Glutamatergic neuron (in vitro differentiated cells): ENCODE measurements at regions not wholly inside any gene's neighbourhood (a gene's known extent, or its start where the extent isn't known, plus 50 kb on each side); places are given as distances from the start of the nearest gene placed in this dataset.

Experiments used
- DNase-seq: peaks from one replicate; pipeline ENCODE4 v3.0.0; 2022
- H3K27ac Mint-ChIP-seq: one replicate; pipeline ENCODE4 v1.8.0; 2020; ENCODE audit warnings: mild to moderate bottlenecking, mixed read lengths, inconsistent platforms; ENCODE audit not compliant: unreplicated experiment
- H3K27me3 Mint-ChIP-seq: one replicate; pipeline ENCODE4 v1.8.0; 2020; ENCODE audit warnings: mild to moderate bottlenecking, moderate library complexity, mixed read lengths, inconsistent platforms; ENCODE audit not compliant: unreplicated experiment
- H3K36me3 Mint-ChIP-seq: one replicate; pipeline ENCODE4 v1.8.0; 2020; ENCODE audit warnings: mild to moderate bottlenecking, mixed read lengths, inconsistent platforms; ENCODE audit not compliant: unreplicated experiment
- H3K4me1 Mint-ChIP-seq: one replicate; pipeline ENCODE4 v1.8.0; 2020; ENCODE audit warnings: mild to moderate bottlenecking, low read depth, mixed read lengths, inconsistent platforms; ENCODE audit not compliant: unreplicated experiment
- H3K4me3 Mint-ChIP-seq: one replicate; pipeline ENCODE4 v1.8.0; 2020; ENCODE audit warnings: mild to moderate bottlenecking, mixed read lengths, inconsistent platforms; ENCODE audit not compliant: unreplicated experiment
- H3K9me3 Mint-ChIP-seq: one replicate; pipeline ENCODE4 v1.8.0; 2020; ENCODE audit warnings: mild to moderate bottlenecking, moderate library complexity, mixed read lengths, inconsistent platforms; ENCODE audit not compliant: unreplicated experiment
- TF ChIP-seq, protein P1 (sequence below): fragments of 200-600 bp; sonication (generic); IDR thresholded peaks from one replicate; pipeline ENCODE4 v1.5.0; 2021; ENCODE audit not compliant: partially characterized antibody, unreplicated experiment

DNA sequence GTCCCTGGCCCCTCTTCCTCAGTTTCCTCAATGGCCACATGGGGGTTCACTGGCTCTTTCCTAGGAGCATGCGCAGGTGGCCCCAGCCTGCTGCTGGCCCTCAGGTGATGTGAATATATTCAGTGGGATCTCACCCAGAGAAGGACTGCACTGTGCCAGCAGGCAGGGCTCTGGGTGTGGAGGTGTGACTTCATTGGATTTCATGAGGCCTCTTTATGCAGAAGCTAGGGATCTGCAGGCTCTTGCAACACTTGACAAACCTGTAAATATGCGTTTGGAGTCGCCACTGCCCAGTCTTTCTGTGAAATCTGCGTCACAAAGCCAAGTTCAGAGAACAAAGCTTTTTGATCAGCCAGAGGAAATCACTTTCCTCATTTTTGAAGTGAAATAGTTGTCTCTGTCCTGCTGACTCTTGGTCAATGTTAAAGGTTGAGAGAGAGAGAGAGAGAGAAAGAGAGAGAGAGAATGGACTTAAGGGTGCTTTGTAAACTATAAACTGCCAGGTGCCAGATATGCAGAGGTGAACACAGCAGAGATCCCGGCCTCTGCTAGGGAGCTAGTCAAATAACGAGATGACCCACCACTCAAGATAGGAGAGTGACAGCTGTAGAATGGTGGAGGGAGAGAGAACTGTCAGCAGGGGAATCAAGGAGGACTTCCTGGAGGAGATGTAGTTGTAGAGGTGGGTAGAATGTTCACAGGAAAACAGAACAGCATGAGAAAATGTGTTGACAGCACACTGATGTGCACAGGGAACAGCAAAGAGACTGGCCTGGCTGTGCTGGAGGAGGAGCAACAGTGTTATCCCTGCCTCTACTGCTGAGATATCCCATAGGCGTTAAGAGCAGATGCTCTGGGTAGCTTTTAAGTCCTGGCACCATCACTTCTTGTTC lies 167.0 kb upstream of the ZNF618 start:
- peaks cover 12% of the 10 kb centered on the region for H3K9me3 Mint-ChIP-seq
- no peaks in the 10 kb centered on the region for H3K4me1 Mint-ChIP-seq
- peaks cover 4% of the 10 kb centered on the region for H3K36me3 Mint-ChIP-seq
- H3K27ac Mint-ChIP-seq: no peak overlapping the region
- H3K4me3 Mint-ChIP-seq: no peak overlapping the region
- TF ChIP-seq, protein P1, sequence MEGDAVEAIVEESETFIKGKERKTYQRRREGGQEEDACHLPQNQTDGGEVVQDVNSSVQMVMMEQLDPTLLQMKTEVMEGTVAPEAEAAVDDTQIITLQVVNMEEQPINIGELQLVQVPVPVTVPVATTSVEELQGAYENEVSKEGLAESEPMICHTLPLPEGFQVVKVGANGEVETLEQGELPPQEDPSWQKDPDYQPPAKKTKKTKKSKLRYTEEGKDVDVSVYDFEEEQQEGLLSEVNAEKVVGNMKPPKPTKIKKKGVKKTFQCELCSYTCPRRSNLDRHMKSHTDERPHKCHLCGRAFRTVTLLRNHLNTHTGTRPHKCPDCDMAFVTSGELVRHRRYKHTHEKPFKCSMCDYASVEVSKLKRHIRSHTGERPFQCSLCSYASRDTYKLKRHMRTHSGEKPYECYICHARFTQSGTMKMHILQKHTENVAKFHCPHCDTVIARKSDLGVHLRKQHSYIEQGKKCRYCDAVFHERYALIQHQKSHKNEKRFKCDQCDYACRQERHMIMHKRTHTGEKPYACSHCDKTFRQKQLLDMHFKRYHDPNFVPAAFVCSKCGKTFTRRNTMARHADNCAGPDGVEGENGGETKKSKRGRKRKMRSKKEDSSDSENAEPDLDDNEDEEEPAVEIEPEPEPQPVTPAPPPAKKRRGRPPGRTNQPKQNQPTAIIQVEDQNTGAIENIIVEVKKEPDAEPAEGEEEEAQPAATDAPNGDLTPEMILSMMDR: no peak
- H3K27me3 Mint-ChIP-seq: peaks cover 3% of the 10 kb centered on the region
- no peak for DNase-seq

DNA sequence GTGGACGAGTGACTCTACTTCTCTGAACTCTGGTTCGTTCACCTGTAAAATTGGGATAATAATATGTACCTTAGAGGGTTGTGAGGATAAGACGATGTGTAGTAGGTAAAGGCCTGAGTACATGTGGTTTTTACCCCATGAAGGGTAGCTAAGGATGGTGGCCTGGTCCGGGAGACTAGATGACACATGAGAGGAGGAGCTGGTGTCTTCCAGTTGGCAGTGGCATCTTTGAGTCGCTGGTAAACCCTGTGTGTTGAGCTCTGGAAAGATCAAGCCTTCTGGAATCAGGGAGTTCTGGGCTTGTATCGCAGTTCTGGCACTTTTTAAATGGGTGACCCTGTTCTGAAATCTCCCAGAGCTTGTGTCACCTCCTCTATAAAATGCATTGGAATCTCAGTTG lies 166.4 kb upstream of the ZNF618 start:
- H3K36me3 Mint-ChIP-seq: peaks cover 4% of the 10 kb centered on the region
- no peak overlapping the region for H3K27ac Mint-ChIP-seq
- peaks cover 12% of the 10 kb centered on the region for H3K9me3 Mint-ChIP-seq
- TF ChIP-seq, protein P1: no peak
- H3K4me1 Mint-ChIP-seq: no peaks in the 10 kb centered on the region
- peaks cover 3% of the 10 kb centered on the region for H3K27me3 Mint-ChIP-seq
- DNase-seq: no peak
- no peak overlapping the region for H3K4me3 Mint-ChIP-seq

DNA sequence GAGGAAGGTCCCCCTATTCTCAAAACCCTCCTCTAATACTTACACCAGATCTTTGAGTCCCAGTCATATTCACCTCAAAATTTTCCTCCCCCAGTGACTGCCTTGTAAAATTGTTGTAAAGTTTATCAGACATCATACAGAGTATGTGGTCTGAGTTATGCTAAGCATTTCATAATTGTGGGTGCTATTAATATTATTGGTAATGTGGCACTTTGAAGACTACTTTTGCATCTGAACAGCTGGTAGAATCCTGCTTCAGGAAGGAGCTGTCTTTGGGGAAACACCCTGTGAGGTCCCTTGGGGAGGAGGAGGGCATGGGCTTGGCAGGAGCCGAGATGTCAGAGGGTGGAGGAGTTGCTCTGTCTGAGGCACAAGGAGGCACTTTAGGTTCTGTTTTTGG lies 164.9 kb upstream of the ZNF618 start:
- Mint-ChIP-seq H3K9me3 (peaks cover 12% of the 10 kb centered on the region), H3K27ac (no peak overlapping the region), H3K4me1 (no peaks in the 10 kb centered on the region), H3K4me3 (no peak overlapping the region), H3K27me3 (peaks cover 3% of the 10 kb centered on the region), H3K36me3 (peaks cover 11% of the 10 kb centered on the region)
- DNase-seq: no peak
- TF ChIP-seq, protein P1: no peak

DNA sequence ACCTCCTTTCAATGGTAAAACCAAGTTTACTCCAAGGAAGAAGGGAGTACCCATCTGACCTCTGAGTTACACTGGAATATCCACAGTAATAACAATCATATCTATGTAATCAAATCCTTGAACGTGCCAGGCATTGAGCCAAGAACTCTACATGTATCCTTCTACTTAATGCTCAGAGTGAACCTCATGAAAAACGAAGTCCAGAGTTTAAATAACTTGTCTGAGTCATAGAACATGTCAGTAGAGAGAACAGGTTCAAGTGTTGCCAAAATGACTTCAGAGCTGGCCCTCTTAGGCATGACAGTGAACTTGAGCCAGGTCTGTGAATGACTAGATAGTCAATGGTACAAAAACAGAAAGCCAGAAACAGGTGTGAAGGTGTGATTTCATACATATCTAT lies 164.1 kb upstream of the ZNF618 start:
- Mint-ChIP-seq H3K36me3 (peaks cover 14% of the 10 kb centered on the region), H3K4me1 (no peaks in the 10 kb centered on the region), H3K9me3 (peaks cover 12% of the 10 kb centered on the region), H3K27ac (no peak overlapping the region), H3K4me3 (no peak overlapping the region), H3K27me3 (peaks cover 3% of the 10 kb centered on the region)
- DNase-seq: no peak
- TF ChIP-seq, protein P1: no peak

DNA sequence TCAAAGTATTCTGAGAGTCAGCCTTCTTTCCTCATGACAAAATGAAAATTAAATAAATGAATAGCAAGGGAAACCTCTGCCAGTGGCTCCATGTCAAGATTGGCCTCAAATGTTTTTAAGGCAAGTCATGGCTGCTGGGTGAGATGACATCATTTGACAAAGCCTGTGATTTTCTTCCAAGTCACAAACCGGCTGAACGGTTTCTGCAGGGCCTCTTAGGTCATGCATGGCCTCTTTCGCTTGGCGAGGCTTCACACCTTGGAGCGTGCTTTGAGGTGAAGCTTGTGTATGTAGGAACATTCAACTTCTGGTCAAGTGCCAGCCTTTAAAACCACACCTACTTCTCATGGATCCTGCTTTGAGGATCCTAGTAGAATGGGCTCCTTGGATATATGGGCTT lies 161.0 kb upstream of the ZNF618 start:
- Mint-ChIP-seq H3K9me3 (peaks cover 4% of the 10 kb centered on the region), H3K27ac (no peak overlapping the region), H3K4me3 (no peak overlapping the region), H3K36me3 (peaks cover 10% of the 10 kb centered on the region), H3K27me3 (peaks cover 2% of the 10 kb centered on the region), H3K4me1 (no peaks in the 10 kb centered on the region)
- TF ChIP-seq, protein P1: no peak
- DNase-seq: no peak
